SKM-1 (cell line): ENCODE measurements at regions not wholly inside any gene's neighbourhood (a gene's known extent, or its start where the extent isn't known, plus 50 kb on each side); places are given as distances from the start of the nearest gene placed in this dataset.
"Not testable (repeated sequence)": the region's sequence is repeated elsewhere in the genome, so short reads cannot be mapped to it uniquely, and the experiment has no call there.

Experiments
- DNase-seq: peaks from one replicate; lab custom pipeline; 2025; ENCODE audit not compliant: unreplicated experiment; lab: John Stamatoyannopoulos, UW

GRCh38 chr6:33507261-33507660 lies 52.9 kb downstream of the ZBTB9 start:
- DNase-seq: no peak

- peak; percentile 21 for DNase-seq
These were observed 54.9 kb downstream of the ZBTB9 start for GRCh38 chr6:33508935-33509926.

GRCh38 chr6:33513213-33513612 lies 58.8 kb downstream of the ZBTB9 start:
- DNase-seq: no peak

GRCh38 chr6:33516726-33517125 lies 62.4 kb downstream of the ZBTB9 start:
- DNase-seq: no peak

- not testable (repeated sequence) for DNase-seq
These were observed 59.2 kb downstream of the BAK1 start for GRCh38 chr6:33520636-33521488.

GRCh38 chr6:33521489-33522091 lies 58.5 kb downstream of the BAK1 start:
- DNase-seq: no peak
